ENCODE measurements at regions not wholly inside any gene's neighbourhood (a gene's known extent, or its start where the extent isn't known, plus 50 kb on each side); places are given as distances from the start of the nearest gene placed in this dataset.

- TF ChIP-seq TAF1 (IDR thresholded peaks at IDR 0.05; ENCODE audit: low read depth, low read length) (no peak), POLR2A (IDR thresholded peaks at IDR 0.05; ENCODE audit: low read depth, low read length) (no peak), POU2F2 (IDR thresholded peaks at IDR 0.05; ENCODE audit: low read depth, low read length) (no peak), PAX5 (IDR thresholded peaks at IDR 0.05; ENCODE audit: insufficient read depth, low read length, severe bottlenecking) (no peak), POLR2AphosphoS5 (IDR thresholded peaks at IDR 0.05; ENCODE audit: low read depth, low read length) (no peak), SPI1 (IDR thresholded peaks at IDR 0.05; ENCODE audit: low read depth, low read length) (no peak)
Measured at GRCh38 chr10:81248886-81249285, 626.1 kb upstream of the NRG3 start.

Measured in GM12891 (cell line).